K562 (cell line): ENCODE measurements at regions not wholly inside any gene's neighbourhood (a gene's known extent, or its start where the extent isn't known, plus 50 kb on each side); places are given as distances from the start of the nearest gene placed in this dataset.
"Not testable (repeated sequence)": the region's sequence is repeated elsewhere in the genome, so short reads cannot be mapped to it uniquely, and the experiment has no call there.

Experiments
- ATAC-seq: fragments of 200-7000 bp; cut with Tn5 transposase; 3 replicates; pipeline ENCODE4 v1.9.1; 2020; ENCODE audit warnings: moderate library complexity
- BruUV-seq: library from RNA; stranded (reverse); fragments of 400-500 nt; replicated peaks from 2 replicates; lab custom pipeline; 2021; lab: Mats Ljungman, UMichigan
- CTCF ChIA-PET: fragments of 300-600 bp; formaldehyde crosslinking; extraction: SDS; loops from one replicate; lab custom pipeline; 2021; ENCODE audit warnings: low intra/inter-chr PET ratio; lab: Yijun Ruan, JAX
- POLR2A ChIA-PET: fragments of 300-600, 350-650 bp; sonication (Branson Sonifier 250); formaldehyde crosslinking; extraction: SDS; loops from one replicate; lab custom pipeline; 2021; ENCODE audit warnings: antibody characterized with exemption, inconsistent platforms; lab: Yijun Ruan, JAX
- DNase-seq, 4 experiments: peaks; one replicate each; pipeline versions ENCODE4 v3.0.0 to v3.0.0-alpha.2; 2011 to 2018; ENCODE audit warnings: low spot score in 3 of 4, mixed read lengths in 3 of 4; ENCODE audit errors: extremely low read depth in 1 of 4
- FAIRE-seq: peaks from 2 replicates; lab custom pipeline; 2011; peaks lifted over from hg19 to GRCh38; lab: Jason Lieb, UNC
- H2AFZ ChIP-seq: 2 replicates; pipeline ENCODE4 v1.6.0; 2011; ENCODE audit warnings: low read depth, low read length, control low read depth, inconsistent platforms
- H3K27ac ChIP-seq: fragments of 200-600 bp; 3 replicates; pipeline ENCODE4 v1.8.0; 2011; ENCODE audit warnings: low read depth, mild to moderate bottlenecking, control low read depth, inconsistent platforms, low read length, moderate library complexity, mixed read lengths; ENCODE audit errors: extremely low read depth
- H3K27me3 ChIP-seq, 2 experiments: fragments of 300-600 bp in 1 of 2; 2 replicates in 1 of 2; 3 replicates in 1 of 2; pipeline versions ENCODE4 v1.6.0 to v1.8.0; 2011; ENCODE audit warnings: inconsistent platforms in 2 of 2, low read length in 2 of 2, mild to moderate bottlenecking in 1 of 2, mixed read lengths in 1 of 2, moderate library complexity in 1 of 2; ENCODE audit not compliant: control insufficient read depth in 2 of 2, insufficient read depth in 2 of 2
- H3K36me3 ChIP-seq: fragments of 300-600 bp; 3 replicates; pipeline ENCODE4 v1.8.0; 2011; ENCODE audit warnings: mild to moderate bottlenecking, low read length, inconsistent platforms; ENCODE audit not compliant: control insufficient read depth, insufficient read depth
- H3K4me1 ChIP-seq, 2 experiments: fragments of 200-600 bp in 1 of 2; replicated peaks in 1 of 2; 2 replicates in 1 of 2; 3 replicates in 1 of 2; pipeline versions ENCODE4 v1.5.1 to v1.8.0; 2011; ENCODE audit warnings: inconsistent platforms in 2 of 2, low read length in 2 of 2, mild to moderate bottlenecking in 1 of 2, mixed read lengths in 1 of 2, moderate library complexity in 1 of 2; ENCODE audit not compliant: control insufficient read depth in 2 of 2, insufficient read depth in 2 of 2
- H3K4me2 ChIP-seq: 2 replicates; pipeline ENCODE4 v1.6.1; 2011; ENCODE audit warnings: low read length, control low read depth, inconsistent platforms, mixed read lengths; ENCODE audit not compliant: insufficient read depth
- H3K4me3 ChIP-seq: fragments of 200-600 bp; sonication (generic), shearing (Covaris generic); 2 replicates; pipeline ENCODE4 v1.5.1; 2016; ENCODE audit warnings: control low read depth, inconsistent platforms
- H3K79me2 ChIP-seq: fragments of 200-600 bp; 3 replicates; pipeline ENCODE4 v1.8.0; 2011; ENCODE audit warnings: low read length, inconsistent platforms; ENCODE audit not compliant: control insufficient read depth, insufficient read depth
- H3K9ac ChIP-seq, 2 experiments: 2 replicates each; pipeline versions ENCODE4 v1.6.0 to v1.6.1; 2011; ENCODE audit warnings: low read depth in 2 of 2, low read length in 2 of 2, control low read depth in 1 of 2, inconsistent platforms in 1 of 2, mild to moderate bottlenecking in 1 of 2, mixed read lengths in 1 of 2; ENCODE audit not compliant: insufficient read depth in 1 of 2
- H3K9me1 ChIP-seq: one replicate; pipeline ENCODE4 v1.6.0; 2011; ENCODE audit warnings: inconsistent platforms, mild to moderate bottlenecking, low read length, moderate library complexity; ENCODE audit not compliant: control insufficient read depth, insufficient read depth
- H3K9me3 ChIP-seq: replicated peaks from 2 replicates; pipeline ENCODE4 v1.5.1; 2011; ENCODE audit warnings: low read depth, low read length, inconsistent platforms; ENCODE audit not compliant: control insufficient read depth, insufficient read depth
- H4K20me1 ChIP-seq: replicated peaks from 2 replicates; pipeline ENCODE4 v1.6.1; 2011; ENCODE audit warnings: low read length, inconsistent platforms, mixed read lengths; ENCODE audit not compliant: control insufficient read depth, insufficient read depth
- ELF4 ChIP-seq: fragments of 450-650 bp; formaldehyde crosslinking; IDR thresholded peaks from 2 replicates; pipeline ENCODE4 v1.4.0; 2022; ENCODE audit warnings: missing genetic modification characterization
- FOXA3 ChIP-seq, 2 experiments: fragments of 450-650 bp in 1 of 2; sonication (generic) in 1 of 2; formaldehyde crosslinking; IDR thresholded peaks in 1 of 2; conservative IDR thresholded peaks in 1 of 2; 2 replicates each; pipeline versions ENCODE4 v1.4.0 to v1.8.0; 2020 to 2022; ENCODE audit warnings: mild to moderate bottlenecking in 2 of 2, missing genetic modification reagents in 1 of 2
- NCOA1 ChIP-seq: fragments of 450-650 bp; IDR thresholded peaks from 2 replicates; pipeline ENCODE4 v1.6.1; 2016; ENCODE audit warnings: low read depth
- PYGO2 ChIP-seq: fragments of 450-650 bp; IDR thresholded peaks from 2 replicates; pipeline ENCODE4 v1.6.1; 2016; ENCODE audit warnings: mild to moderate bottlenecking, missing genetic modification characterization, moderate library complexity, missing compliant biosample characterization
- SRSF3 ChIP-seq: fragments of 200-400 bp; formaldehyde crosslinking; IDR thresholded peaks from 2 replicates; pipeline ENCODE4 v1.6.1; 2016; ENCODE audit warnings: mild to moderate bottlenecking, low read length, moderate library complexity; ENCODE audit not compliant: insufficient read depth
- STAG1 ChIP-seq: sonication (generic); formaldehyde crosslinking; IDR thresholded peaks from 2 replicates; pipeline ENCODE4 v1.5.0; 2020; ENCODE audit warnings: missing genetic modification reagents, borderline replicate concordance
- ZC3H11A ChIP-seq: IDR thresholded peaks from 2 replicates; pipeline ENCODE4 v1.6.1; 2012; ENCODE audit warnings: low read depth, low read length, improper control_type of control experiment
- WGBS: fragments of 100-300 bp; shearing (Covaris generic); methylation state at CpG from one replicate; pipeline ENCODE4 v1.1.6; 2016; ENCODE audit warnings: low coverage, mixed read lengths; ENCODE audit not compliant: insufficient coverage; ENCODE audit errors: missing lambda C conversion rate; 5-methylcytosine and 5-hydroxymethylcytosine counted together
- in situ Hi-C: fragments of 300-500 bp; cut with MboI; formaldehyde crosslinking; loops from 4 replicates; pipeline ENCODE4 v1.15.0; 2018; ENCODE audit warnings: inconsistent platforms, mixed read lengths
- intact Hi-C: fragments of 100-400 bp; cut with micrococcal nuclease; formaldehyde crosslinking; loops from 2 replicates; pipeline ENCODE4 v1.14.2; 2022
- TF ChIP-seq, protein P1 (sequence below), 2 experiments: fragments of 450-650 bp in 1 of 2; sonication (generic) in 1 of 2; formaldehyde crosslinking in 1 of 2; IDR thresholded peaks; 2 replicates each; pipeline versions ENCODE4 v1.7.1 to v1.9.0; 2016 to 2022; ENCODE audit warnings: inconsistent platforms in 1 of 2, mild to moderate bottlenecking in 1 of 2, missing genetic modification reagents in 1 of 2

DNA sequence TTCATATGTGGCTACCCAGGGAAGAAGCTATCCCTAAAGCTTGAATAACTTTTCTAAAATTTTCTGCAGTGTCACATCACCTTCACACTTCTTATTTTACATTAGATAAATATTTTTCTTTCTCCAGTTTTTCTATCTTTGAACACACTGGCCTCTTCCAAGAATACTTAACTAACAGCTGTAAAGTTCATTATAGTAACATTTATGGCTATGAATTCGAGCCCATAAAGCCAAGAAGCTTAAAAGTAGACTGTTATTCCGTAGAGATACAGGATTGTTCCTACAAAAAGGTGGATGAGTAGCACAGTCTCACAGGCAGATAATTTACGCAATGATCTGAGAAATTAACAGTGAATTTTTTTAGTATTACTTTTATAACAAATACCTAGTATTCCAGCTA, 55.7 kb upstream of the BMP5 start:
- BruUV-seq, result no TSS peak
- TF ChIP-seq, protein P1, sequence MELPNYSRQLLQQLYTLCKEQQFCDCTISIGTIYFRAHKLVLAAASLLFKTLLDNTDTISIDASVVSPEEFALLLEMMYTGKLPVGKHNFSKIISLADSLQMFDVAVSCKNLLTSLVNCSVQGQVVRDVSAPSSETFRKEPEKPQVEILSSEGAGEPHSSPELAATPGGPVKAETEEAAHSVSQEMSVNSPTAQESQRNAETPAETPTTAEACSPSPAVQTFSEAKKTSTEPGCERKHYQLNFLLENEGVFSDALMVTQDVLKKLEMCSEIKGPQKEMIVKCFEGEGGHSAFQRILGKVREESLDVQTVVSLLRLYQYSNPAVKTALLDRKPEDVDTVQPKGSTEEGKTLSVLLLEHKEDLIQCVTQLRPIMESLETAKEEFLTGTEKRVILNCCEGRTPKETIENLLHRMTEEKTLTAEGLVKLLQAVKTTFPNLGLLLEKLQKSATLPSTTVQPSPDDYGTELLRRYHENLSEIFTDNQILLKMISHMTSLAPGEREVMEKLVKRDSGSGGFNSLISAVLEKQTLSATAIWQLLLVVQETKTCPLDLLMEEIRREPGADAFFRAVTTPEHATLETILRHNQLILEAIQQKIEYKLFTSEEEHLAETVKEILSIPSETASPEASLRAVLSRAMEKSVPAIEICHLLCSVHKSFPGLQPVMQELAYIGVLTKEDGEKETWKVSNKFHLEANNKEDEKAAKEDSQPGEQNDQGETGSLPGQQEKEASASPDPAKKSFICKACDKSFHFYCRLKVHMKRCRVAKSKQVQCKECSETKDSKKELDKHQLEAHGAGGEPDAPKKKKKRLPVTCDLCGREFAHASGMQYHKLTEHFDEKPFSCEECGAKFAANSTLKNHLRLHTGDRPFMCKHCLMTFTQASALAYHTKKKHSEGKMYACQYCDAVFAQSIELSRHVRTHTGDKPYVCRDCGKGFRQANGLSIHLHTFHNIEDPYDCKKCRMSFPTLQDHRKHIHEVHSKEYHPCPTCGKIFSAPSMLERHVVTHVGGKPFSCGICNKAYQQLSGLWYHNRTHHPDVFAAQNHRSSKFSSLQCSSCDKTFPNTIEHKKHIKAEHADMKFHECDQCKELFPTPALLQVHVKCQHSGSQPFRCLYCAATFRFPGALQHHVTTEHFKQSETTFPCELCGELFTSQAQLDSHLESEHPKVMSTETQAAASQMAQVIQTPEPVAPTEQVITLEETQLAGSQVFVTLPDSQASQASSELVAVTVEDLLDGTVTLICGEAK (IDR thresholded peaks at IDR 0.05), result no peak
- TF ChIP-seq, protein P1 (CRISPR knock-in tag; IDR thresholded peaks at IDR 0.05), result no peak
- TF ChIP-seq NCOA1, result no peak
- TF ChIP-seq PYGO2, result no peak
- TF ChIP-seq ELF4 (CRISPR knock-in tag), result no peak
- TF ChIP-seq FOXA3 (CRISPR knock-in tag; conservative IDR thresholded peaks at IDR 0.05 in 1 of 2, IDR thresholded peaks at IDR 0.05 in 1 of 2), result no peak
- no peak for TF ChIP-seq ZC3H11A
- TF ChIP-seq SRSF3, result no peak
- no peak for TF ChIP-seq STAG1 (CRISPR knock-in tag)
- H3K4me1 ChIP-seq, result no peaks in the 10 kb centered on the region
- no peak overlapping the region for H3K4me2 ChIP-seq
- no peak for FAIRE-seq
- H3K9me1 ChIP-seq, result no peaks in the 10 kb centered on the region
- intact Hi-C loops, result no loop called here
- POLR2A ChIA-PET, result no interaction called here
- no peak overlapping the region for H3K4me3 ChIP-seq
- H3K79me2 ChIP-seq, result no peaks in the 10 kb centered on the region
- no peak overlapping the region for H3K9ac ChIP-seq
- ATAC-seq, result no peak
- no peak overlapping the region for H2AFZ ChIP-seq
- no peaks in the 10 kb centered on the region for H3K36me3 ChIP-seq
- no peak overlapping the region for H3K27ac ChIP-seq
- H4K20me1 ChIP-seq, result no peaks in the 10 kb centered on the region
- H3K27me3 ChIP-seq, result no peaks in the 10 kb centered on the region
- H3K9me3 ChIP-seq, result no peaks in the 10 kb centered on the region
- 3% methylated on average over 3 of the region's 3 CpGs for WGBS
- CTCF ChIA-PET, result no interaction called here
- DNase-seq, result no peak
- in situ Hi-C loops, result no loop called here

DNA sequence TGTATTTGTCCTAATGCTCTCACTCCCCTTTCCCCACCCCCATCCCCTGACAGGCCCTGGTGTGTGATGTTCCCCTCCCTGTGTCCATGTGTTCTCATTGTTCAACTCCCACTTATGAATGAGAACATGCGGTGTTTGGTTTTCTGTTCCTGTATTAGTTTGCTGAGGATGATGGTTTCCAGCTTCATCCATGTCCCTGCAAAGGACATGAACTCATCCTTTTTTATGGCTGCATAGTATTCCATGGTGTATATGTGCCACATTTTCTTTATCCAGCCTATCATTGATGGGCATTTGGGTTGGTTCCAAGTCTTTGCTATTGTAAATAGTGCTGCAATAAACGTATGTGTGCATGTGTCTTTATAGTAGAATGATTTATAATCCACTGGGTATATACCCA, 52.3 kb upstream of the BMP5 start:
- POLR2A ChIA-PET, H3K9me1 ChIP-seq, H3K79me2 ChIP-seq, DNase-seq, H3K27me3 ChIP-seq, ATAC-seq, H4K20me1 ChIP-seq, CTCF ChIA-PET, intact Hi-C loops, in situ Hi-C loops, H3K4me2 ChIP-seq, H3K4me1 ChIP-seq, H3K9ac ChIP-seq, FAIRE-seq, H3K9me3 ChIP-seq, H3K27ac ChIP-seq, H2AFZ ChIP-seq, BruUV-seq, H3K36me3 ChIP-seq, H3K4me3 ChIP-seq: not testable (repeated sequence)
- WGBS, result 0% methylated on average over 2 of the region's 2 CpGs
